ENCODE measurements at regions not wholly inside any gene's neighbourhood (a gene's known extent, or its start where the extent isn't known, plus 50 kb on each side); places are given as distances from the start of the nearest gene placed in this dataset.
"Not testable (repeated sequence)": the region's sequence is repeated elsewhere in the genome, so short reads cannot be mapped to it uniquely, and the experiment has no call there.

GRCh38 chr2:83990636-83991035 is 468.4 kb downstream of the SUCLG1 start:
- H3K4me3 ChIP-seq (ENCODE audit: low read depth, low read length) = no peak overlapping the region
- TF ChIP-seq, protein P1, sequence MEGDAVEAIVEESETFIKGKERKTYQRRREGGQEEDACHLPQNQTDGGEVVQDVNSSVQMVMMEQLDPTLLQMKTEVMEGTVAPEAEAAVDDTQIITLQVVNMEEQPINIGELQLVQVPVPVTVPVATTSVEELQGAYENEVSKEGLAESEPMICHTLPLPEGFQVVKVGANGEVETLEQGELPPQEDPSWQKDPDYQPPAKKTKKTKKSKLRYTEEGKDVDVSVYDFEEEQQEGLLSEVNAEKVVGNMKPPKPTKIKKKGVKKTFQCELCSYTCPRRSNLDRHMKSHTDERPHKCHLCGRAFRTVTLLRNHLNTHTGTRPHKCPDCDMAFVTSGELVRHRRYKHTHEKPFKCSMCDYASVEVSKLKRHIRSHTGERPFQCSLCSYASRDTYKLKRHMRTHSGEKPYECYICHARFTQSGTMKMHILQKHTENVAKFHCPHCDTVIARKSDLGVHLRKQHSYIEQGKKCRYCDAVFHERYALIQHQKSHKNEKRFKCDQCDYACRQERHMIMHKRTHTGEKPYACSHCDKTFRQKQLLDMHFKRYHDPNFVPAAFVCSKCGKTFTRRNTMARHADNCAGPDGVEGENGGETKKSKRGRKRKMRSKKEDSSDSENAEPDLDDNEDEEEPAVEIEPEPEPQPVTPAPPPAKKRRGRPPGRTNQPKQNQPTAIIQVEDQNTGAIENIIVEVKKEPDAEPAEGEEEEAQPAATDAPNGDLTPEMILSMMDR (IDR thresholded peaks at IDR 0.05; ENCODE audit: low read depth, low read length) = no peak

- not testable (repeated sequence) for H3K4me3 ChIP-seq (ENCODE audit: low read depth, low read length)
Measured at GRCh38 chr2:83976628-83977027, 482.5 kb downstream of the SUCLG1 start.

- TF ChIP-seq, protein P1 (IDR thresholded peaks at IDR 0.05; ENCODE audit: low read depth, low read length) = no peak
Measured at GRCh38 chr2:83972128-83972527, 487.0 kb downstream of the SUCLG1 start.

DNA sequence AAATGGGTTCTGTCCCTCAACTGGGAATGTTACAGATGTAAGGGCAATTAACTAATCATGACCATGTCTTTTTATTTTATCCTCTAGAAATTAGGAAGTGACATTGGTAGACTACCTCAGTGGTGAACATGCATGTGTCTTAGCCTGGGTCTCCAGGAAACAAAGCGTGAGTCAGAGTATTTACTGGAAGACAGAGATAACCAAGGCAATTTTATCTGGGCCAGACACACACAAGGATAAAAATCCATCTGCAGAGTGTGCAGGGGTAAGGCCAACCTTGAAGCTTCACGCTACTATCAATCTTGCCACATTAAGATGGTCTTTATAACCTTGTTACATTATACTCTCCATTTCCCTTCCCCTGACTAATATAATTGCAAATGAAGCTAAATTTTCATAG is 487.5 kb downstream of the SUCLG1 start:
- TF ChIP-seq, protein P1 (IDR thresholded peaks at IDR 0.05; ENCODE audit: low read depth, low read length) = no peak
- H3K4me3 ChIP-seq (ENCODE audit: low read depth, low read length) = no peak overlapping the region

More at GRCh38 chr2:83972128-83972527, 487.0 kb downstream of the SUCLG1 start:
- H3K4me3 ChIP-seq (ENCODE audit: low read depth, low read length) = no peak overlapping the region

DNA sequence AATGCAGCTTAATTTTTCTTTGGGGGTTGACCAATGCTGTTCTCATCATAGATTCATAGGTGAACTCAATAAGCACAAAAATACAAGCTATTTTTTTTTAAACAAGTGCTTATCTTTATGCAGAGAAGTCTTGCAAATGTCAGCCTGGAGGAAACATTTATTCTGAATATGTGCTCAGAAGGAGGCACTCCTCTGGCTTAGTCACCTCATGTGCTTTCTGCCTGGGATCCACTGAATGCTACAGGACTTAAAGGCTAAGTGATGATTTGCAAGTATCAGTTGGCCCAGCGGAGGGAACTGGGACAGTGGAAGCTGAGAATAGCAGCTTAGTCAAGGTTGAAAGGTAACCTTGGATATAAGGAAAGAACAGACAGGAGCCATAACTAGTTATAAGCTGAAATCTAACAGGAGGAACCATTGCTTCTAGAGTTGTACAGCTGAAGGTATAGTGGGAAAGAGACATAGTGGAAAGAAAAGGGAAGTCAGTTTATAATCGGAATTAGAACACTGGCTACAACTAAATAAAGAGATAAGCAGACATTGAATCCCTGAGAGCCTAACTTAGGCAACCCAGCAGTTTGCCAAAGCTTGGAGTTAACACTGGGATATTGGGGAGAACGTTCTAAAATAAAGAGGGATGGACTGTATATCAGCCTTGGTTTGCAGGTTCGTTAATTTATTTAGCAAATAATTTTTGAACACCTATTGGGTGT is 488.7 kb downstream of the SUCLG1 start:
- TF ChIP-seq, protein P1 (IDR thresholded peaks at IDR 0.05; ENCODE audit: low read depth, low read length) = no peak
- H3K4me3 ChIP-seq (ENCODE audit: low read depth, low read length) = no peak overlapping the region

DNA sequence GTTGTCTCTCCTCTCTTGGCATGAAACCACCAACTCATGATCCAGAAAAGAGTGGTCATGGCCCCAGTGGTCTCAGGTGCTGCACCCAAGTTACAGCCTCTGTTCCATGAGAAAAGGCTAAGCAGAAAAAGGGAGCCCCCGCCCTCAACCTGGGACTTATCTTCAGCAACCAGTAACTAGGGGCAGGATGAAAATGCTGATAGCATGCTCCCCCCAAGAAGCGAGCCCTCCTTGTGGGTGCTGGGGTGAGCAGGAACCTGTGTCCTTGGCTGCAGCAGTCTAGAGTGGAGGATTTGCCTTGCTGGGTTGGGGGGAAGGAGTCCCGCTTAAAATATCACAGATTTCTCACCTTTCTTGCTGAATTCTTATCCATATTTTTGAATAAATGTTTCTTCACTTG is 490.0 kb downstream of the SUCLG1 start:
- H3K4me3 ChIP-seq (ENCODE audit: low read depth, low read length) = no peak overlapping the region
- TF ChIP-seq, protein P1 (IDR thresholded peaks at IDR 0.05; ENCODE audit: low read depth, low read length) = no peak

DNA sequence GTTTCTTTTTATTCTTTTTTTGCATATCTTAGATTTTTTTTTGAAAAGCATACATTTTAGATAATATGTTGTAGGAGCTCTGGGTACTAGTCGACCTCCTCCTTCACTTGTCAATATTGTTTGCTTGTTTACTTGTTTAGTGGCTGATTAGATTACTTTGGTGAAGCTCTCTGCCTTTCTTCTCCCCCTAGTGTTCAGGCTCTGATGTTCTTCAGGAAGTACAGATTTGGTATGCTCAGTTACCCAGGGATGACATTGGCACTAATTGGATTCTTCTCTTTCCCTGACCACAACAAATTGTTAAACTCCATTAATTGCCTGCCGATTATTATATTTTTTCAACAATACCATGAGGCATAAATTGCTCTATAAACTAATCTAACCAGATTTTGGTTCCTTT is 491.2 kb downstream of the SUCLG1 start:
- TF ChIP-seq, protein P1 (IDR thresholded peaks at IDR 0.05; ENCODE audit: low read depth, low read length) = no peak

GRCh38 chr2:83966946-83967345 is 492.1 kb downstream of the SUCLG1 start:
- H3K4me3 ChIP-seq (ENCODE audit: low read depth, low read length) = not testable (repeated sequence)

More for the DNA sequence above, 491.2 kb downstream of the SUCLG1 start:
- no peak overlapping the region for H3K4me3 ChIP-seq (ENCODE audit: low read depth, low read length)
